PC-9 (cell line): ENCODE measurements at regions not wholly inside any gene's neighbourhood (a gene's known extent, or its start where the extent isn't known, plus 50 kb on each side); places are given as distances from the start of the nearest gene placed in this dataset.

Experiments used
- BruUV-seq: library from RNA; stranded (reverse); fragments of 400-500 nt; replicated peaks from 2 replicates; lab custom pipeline; 2021; lab: Mats Ljungman, UMichigan
- CTCF ChIA-PET: fragments of 300-600 bp; sonication (Branson Sonifier 250); formaldehyde crosslinking; loops from one replicate; lab custom pipeline; 2022; ENCODE audit warnings: antibody characterized with exemption; lab: Charles Lee
- POLR2A ChIA-PET: fragments of 300-600 bp; sonication (Branson Sonifier 250); formaldehyde crosslinking; loops from one replicate; lab custom pipeline; 2022; ENCODE audit warnings: antibody characterized with exemption; ENCODE audit not compliant: unreplicated experiment; lab: Charles Lee
- DNase-seq, 2 experiments: peaks; one replicate each; pipeline versions ENCODE4 v3.0.0 to v3.0.0-alpha.2; 2015 to 2022; ENCODE audit warnings: mixed read lengths in 1 of 2
- H2AFZ ChIP-seq: fragments of 200-600 bp; sonication (generic); 2 replicates; pipeline ENCODE4 v1.8.1; 2017; ENCODE audit warnings: antibody characterized with exemption
- H3F3A ChIP-seq: fragments of 200-600 bp; sonication (generic); 2 replicates; pipeline ENCODE4 v1.8.1; 2017; ENCODE audit warnings: antibody characterized with exemption, mild to moderate bottlenecking, low read depth; ENCODE audit not compliant: insufficient read depth
- H3K27ac ChIP-seq: fragments of 200-600 bp; sonication (generic); 2 replicates; pipeline ENCODE4 v1.6.1; 2016; ENCODE audit warnings: mixed run types
- H3K27me3 ChIP-seq: fragments of 200-600 bp; sonication (generic); 2 replicates; pipeline ENCODE4 v1.6.1; 2016; ENCODE audit warnings: low read depth, mixed run types; ENCODE audit not compliant: insufficient read depth
- H3K36me3 ChIP-seq: fragments of 200-600 bp; sonication (generic); 2 replicates; pipeline ENCODE4 v1.6.1; 2016; ENCODE audit warnings: low read depth, mixed run types
- H3K4me1 ChIP-seq: fragments of 200-600 bp; sonication (generic); replicated peaks from 2 replicates; pipeline ENCODE4 v1.6.1; 2016; ENCODE audit warnings: mixed run types; ENCODE audit not compliant: insufficient read depth
- H3K4me2 ChIP-seq: fragments of 200-600 bp; sonication (generic); 2 replicates; pipeline ENCODE4 v1.6.1; 2017; ENCODE audit warnings: mixed run types
- H3K4me3 ChIP-seq: fragments of 200-600 bp; sonication (generic); 2 replicates; pipeline ENCODE4 v1.6.1; 2016; ENCODE audit warnings: mixed run types
- H3K79me2 ChIP-seq: fragments of 200-600 bp; sonication (generic); 2 replicates; pipeline ENCODE4 v1.6.1; 2017; ENCODE audit warnings: low read depth, mixed run types
- H3K9me2 ChIP-seq: fragments of 200-600 bp; sonication (generic); 2 replicates; pipeline ENCODE4 v1.8.1; 2017; ENCODE audit warnings: mild to moderate bottlenecking; ENCODE audit not compliant: insufficient read depth
- H3K9me3 ChIP-seq: fragments of 200-600 bp; sonication (generic); 2 replicates; pipeline ENCODE4 v1.8.1; 2016; ENCODE audit warnings: low read depth; ENCODE audit not compliant: insufficient read depth
- H4K20me1 ChIP-seq: fragments of 200-600 bp; sonication (generic); 2 replicates; pipeline ENCODE4 v1.8.1; 2017; ENCODE audit not compliant: insufficient read depth
- CTCF ChIP-seq: fragments of 200-600 bp; sonication (generic); conservative IDR thresholded peaks from 2 replicates; pipeline ENCODE4 v1.6.1; 2017; ENCODE audit warnings: mixed run types, antibody characterized with exemption, mild to moderate bottlenecking, moderate library complexity
- EZH2 ChIP-seq: fragments of 200-600 bp; sonication (generic); IDR thresholded peaks from 2 replicates; pipeline ENCODE4 v1.8.0; 2017; ENCODE audit warnings: antibody characterized with exemption, low read depth
- intact Hi-C: fragments of 100-400 bp; cut with micrococcal nuclease; formaldehyde crosslinking; loops from one replicate; pipeline ENCODE4 v1.10.0; 2022; ENCODE audit not compliant: unreplicated experiment

GRCh38 chr9:13002740-13003139 is 227.9 kb downstream of the LURAP1L start:
- CTCF ChIA-PET: no interaction called here
- H3K9me3 ChIP-seq: no peaks in the 10 kb centered on the region
- no peaks in the 10 kb centered on the region for H3K36me3 ChIP-seq
- no peak overlapping the region for H3K4me2 ChIP-seq
- H3K79me2 ChIP-seq: no peaks in the 10 kb centered on the region
- DNase-seq: no peak
- intact Hi-C loops: no loop called here
- H3K27ac ChIP-seq: no peak overlapping the region
- H3K4me1 ChIP-seq: no peaks in the 10 kb centered on the region
- no peak overlapping the region for H2AFZ ChIP-seq
- H3K9me2 ChIP-seq: no peaks in the 10 kb centered on the region
- POLR2A ChIA-PET: no interaction called here
- TF ChIP-seq EZH2 (no peak), CTCF (no peak)
- no TSS peak for BruUV-seq
- H3F3A ChIP-seq: no peaks in the 10 kb centered on the region
- no peak overlapping the region for H3K4me3 ChIP-seq
- no peaks in the 10 kb centered on the region for H4K20me1 ChIP-seq
- no peaks in the 10 kb centered on the region for H3K27me3 ChIP-seq

GRCh38 chr9:13009871-13010270 is 235.1 kb downstream of the LURAP1L start:
- Histone ChIP-seq H3K27ac (no peak overlapping the region), H3F3A (no peaks in the 10 kb centered on the region), H3K4me1 (no peaks in the 10 kb centered on the region), H3K9me3 (no peaks in the 10 kb centered on the region), H3K79me2 (no peaks in the 10 kb centered on the region), H4K20me1 (no peaks in the 10 kb centered on the region), H2AFZ (no peak overlapping the region), H3K27me3 (no peaks in the 10 kb centered on the region), H3K4me3 (no peak overlapping the region), H3K36me3 (no peaks in the 10 kb centered on the region), H3K4me2 (no peak overlapping the region), H3K9me2 (no peaks in the 10 kb centered on the region)
- DNase-seq: no peak
- no TSS peak for BruUV-seq
- TF ChIP-seq CTCF (no peak), EZH2 (no peak)
- intact Hi-C loops: no loop called here
- ChIA-PET POLR2A (no interaction called here), CTCF (no interaction called here)

- Histone ChIP-seq H3K9me2 (no peaks in the 10 kb centered on the region), H3K36me3 (no peaks in the 10 kb centered on the region), H3F3A (no peaks in the 10 kb centered on the region), H2AFZ (no peak overlapping the region), H4K20me1 (no peaks in the 10 kb centered on the region), H3K9me3 (no peaks in the 10 kb centered on the region), H3K4me2 (no peak overlapping the region), H3K27me3 (no peaks in the 10 kb centered on the region), H3K27ac (no peak overlapping the region), H3K79me2 (no peaks in the 10 kb centered on the region), H3K4me1 (no peaks in the 10 kb centered on the region), H3K4me3 (no peak overlapping the region)
- ChIA-PET CTCF (no interaction called here), POLR2A (no interaction called here)
- no peak for DNase-seq
- no peak for TF ChIP-seq EZH2
- intact Hi-C loops: no loop called here
- BruUV-seq: no TSS peak
These were observed 239.4 kb downstream of the LURAP1L start for GRCh38 chr9:13013991-13014883.
